Memory B cell (primary cell): ENCODE measurements at regions not wholly inside any gene's neighbourhood (a gene's known extent, or its start where the extent isn't known, plus 50 kb on each side); places are given as distances from the start of the nearest gene placed in this dataset.

ENCODE experiments used
- ATAC-seq: fragments of 150-1000 bp; cut with Tn5 transposase; 2 replicates; pipeline ENCODE4 v1.10.0; 2021; ENCODE audit warnings: low read depth, mild to moderate bottlenecking, moderate library complexity
- DNase-seq, 2 donors: peaks; one replicate each; pipeline ENCODE4 v3.0.0; 2022; ENCODE audit warnings: low spot score in 2 of 2
- H3K27ac Mint-ChIP-seq: one replicate; pipeline ENCODE4 v1.8.0; 2022; ENCODE audit warnings: mild to moderate bottlenecking, moderate library complexity, mixed read lengths
- H3K27me3 Mint-ChIP-seq: one replicate; pipeline ENCODE4 v1.8.0; 2022; ENCODE audit warnings: mixed read lengths
- H3K36me3 Mint-ChIP-seq: one replicate; pipeline ENCODE4 v1.8.0; 2022; ENCODE audit warnings: mild to moderate bottlenecking, mixed read lengths
- H3K4me1 Mint-ChIP-seq: one replicate; pipeline ENCODE4 v1.8.0; 2022; ENCODE audit warnings: mixed read lengths
- H3K4me3 Mint-ChIP-seq: one replicate; pipeline ENCODE4 v1.8.0; 2022; ENCODE audit warnings: mild to moderate bottlenecking, moderate library complexity, mixed read lengths
- H3K9me3 Mint-ChIP-seq: one replicate; pipeline ENCODE4 v1.8.0; 2022; ENCODE audit warnings: mixed read lengths

DNA sequence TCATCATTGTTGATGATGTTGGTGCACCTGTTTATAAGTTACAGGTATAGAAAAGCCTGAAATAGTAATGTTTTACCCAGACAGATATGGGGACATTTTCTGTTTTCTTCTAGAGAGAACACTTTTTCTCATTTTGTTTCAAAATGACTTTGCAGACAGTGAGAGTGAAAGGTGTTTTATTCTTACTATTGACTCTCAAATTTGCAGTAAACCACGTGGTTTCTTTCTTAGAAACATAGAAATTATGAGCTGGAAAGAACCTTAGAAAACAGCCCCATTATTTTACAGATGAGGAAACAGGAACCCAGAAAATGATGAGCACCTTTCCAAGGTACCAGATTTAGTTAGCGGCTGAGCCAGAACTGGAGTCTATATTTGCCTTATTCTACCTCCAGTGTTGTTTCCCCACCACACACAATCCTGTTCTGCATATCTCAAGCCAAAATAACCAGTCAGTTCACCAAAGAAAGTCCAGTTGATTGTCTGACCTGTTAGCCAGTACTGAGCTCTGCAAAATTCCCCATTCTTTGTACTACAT, 138.9 kb upstream of the AHR start:
- Mint-ChIP-seq H3K9me3 (peaks cover 1% of the 10 kb centered on the region), H3K27me3 (peaks cover 2% of the 10 kb centered on the region), H3K27ac (no peak overlapping the region), H3K4me3 (no peak overlapping the region), H3K4me1 (peaks cover 2% of the 10 kb centered on the region), H3K36me3 (no peaks in the 10 kb centered on the region)
- no peak for DNase-seq
- ATAC-seq, result peak; percentile 47

DNA sequence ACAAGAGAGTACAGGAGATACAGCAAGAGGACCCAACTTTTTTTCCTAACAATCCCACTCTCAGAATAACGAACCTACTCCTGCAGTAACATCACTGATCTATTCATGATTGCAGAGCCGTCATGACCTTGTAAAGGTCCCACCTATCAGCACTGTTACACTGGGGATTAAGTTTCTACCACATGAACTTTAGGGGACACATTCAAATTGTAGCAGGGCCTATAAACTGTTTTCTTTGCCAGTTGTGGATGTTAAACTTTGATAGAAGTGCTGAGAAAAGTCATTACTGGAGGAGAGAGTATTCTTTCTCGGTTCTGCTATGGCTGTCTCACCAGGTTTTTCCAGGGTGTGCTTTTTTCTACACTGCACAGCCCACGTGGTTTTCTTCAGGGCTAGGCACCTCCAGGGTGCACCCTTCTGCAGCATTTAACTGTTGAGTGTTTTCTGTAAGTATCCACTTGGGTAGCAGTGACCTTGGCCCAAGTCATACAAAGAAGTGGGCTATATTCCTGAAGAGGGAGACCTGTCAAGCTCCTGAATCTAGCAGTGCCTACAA, 131.6 kb upstream of the AHR start:
- Mint-ChIP-seq H3K27ac (no peak overlapping the region), H3K4me1 (no peaks in the 10 kb centered on the region), H3K4me3 (no peak overlapping the region), H3K9me3 (peaks cover under 1% of the 10 kb centered on the region), H3K27me3 (no peaks in the 10 kb centered on the region), H3K36me3 (no peaks in the 10 kb centered on the region)
- no peak for DNase-seq
- ATAC-seq, result no peak

- Mint-ChIP-seq H3K4me3 (no peak overlapping the region), H3K9me3 (no peaks in the 10 kb centered on the region), H3K27ac (no peak overlapping the region), H3K4me1 (no peaks in the 10 kb centered on the region), H3K27me3 (no peaks in the 10 kb centered on the region), H3K36me3 (no peaks in the 10 kb centered on the region)
- DNase-seq (no peak), ATAC-seq (no peak)
Measured at GRCh38 chr7:17168416-17168815, 130.0 kb upstream of the AHR start.

- no peaks in the 10 kb centered on the region for H3K9me3 Mint-ChIP-seq
- no peaks in the 10 kb centered on the region for H3K36me3 Mint-ChIP-seq
- H3K27ac Mint-ChIP-seq, result no peak overlapping the region
- no peak overlapping the region for H3K4me3 Mint-ChIP-seq
- ATAC-seq, result no peak
- DNase-seq, result no peak
- no peaks in the 10 kb centered on the region for H3K27me3 Mint-ChIP-seq
- H3K4me1 Mint-ChIP-seq, result no peaks in the 10 kb centered on the region
Measured at GRCh38 chr7:17171427-17171826, 127.0 kb upstream of the AHR start.

- H3K9me3 Mint-ChIP-seq, result no peaks in the 10 kb centered on the region
- peaks cover 2% of the 10 kb centered on the region for H3K27me3 Mint-ChIP-seq
- ATAC-seq (no peak), DNase-seq (no peak)
- no peak overlapping the region for H3K27ac Mint-ChIP-seq
- no peak overlapping the region for H3K4me3 Mint-ChIP-seq
- H3K4me1 Mint-ChIP-seq, result no peaks in the 10 kb centered on the region
- H3K36me3 Mint-ChIP-seq, result no peaks in the 10 kb centered on the region
Measured at GRCh38 chr7:17176371-17177032, 122.0 kb upstream of the AHR start.

GRCh38 chr7:17178545-17178944, 119.9 kb upstream of the AHR start:
- Mint-ChIP-seq H3K4me1 (no peaks in the 10 kb centered on the region), H3K36me3 (no peaks in the 10 kb centered on the region), H3K27me3 (peaks cover 2% of the 10 kb centered on the region), H3K9me3 (no peaks in the 10 kb centered on the region), H3K4me3 (no peak overlapping the region), H3K27ac (no peak overlapping the region)
- ATAC-seq, result no peak
- no peak for DNase-seq

DNA sequence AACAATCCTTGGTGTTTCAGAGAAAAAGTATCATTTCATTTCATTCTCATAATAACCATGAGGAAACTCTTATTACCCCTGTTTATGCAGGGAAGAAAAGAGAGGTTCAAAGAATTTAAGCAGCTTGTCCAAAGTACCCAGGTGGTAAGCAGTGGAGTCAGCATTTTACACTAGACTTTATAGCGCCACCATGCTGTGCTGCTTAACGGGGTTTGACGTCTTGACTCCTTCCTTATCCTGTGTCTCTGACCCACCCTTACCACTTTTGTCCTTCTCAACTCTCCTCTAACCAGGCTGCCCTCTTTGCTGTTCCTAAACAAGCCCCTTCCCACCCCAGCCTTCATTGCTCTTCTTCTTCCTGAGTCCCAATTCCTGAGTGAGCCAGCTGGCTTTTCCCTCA, 117.0 kb upstream of the AHR start:
- Mint-ChIP-seq H3K36me3 (no peaks in the 10 kb centered on the region), H3K27ac (no peak overlapping the region), H3K9me3 (no peaks in the 10 kb centered on the region), H3K4me3 (no peak overlapping the region), H3K27me3 (peaks cover 2% of the 10 kb centered on the region), H3K4me1 (peaks cover 6% of the 10 kb centered on the region)
- no peak for ATAC-seq
- DNase-seq, result no peak

DNA sequence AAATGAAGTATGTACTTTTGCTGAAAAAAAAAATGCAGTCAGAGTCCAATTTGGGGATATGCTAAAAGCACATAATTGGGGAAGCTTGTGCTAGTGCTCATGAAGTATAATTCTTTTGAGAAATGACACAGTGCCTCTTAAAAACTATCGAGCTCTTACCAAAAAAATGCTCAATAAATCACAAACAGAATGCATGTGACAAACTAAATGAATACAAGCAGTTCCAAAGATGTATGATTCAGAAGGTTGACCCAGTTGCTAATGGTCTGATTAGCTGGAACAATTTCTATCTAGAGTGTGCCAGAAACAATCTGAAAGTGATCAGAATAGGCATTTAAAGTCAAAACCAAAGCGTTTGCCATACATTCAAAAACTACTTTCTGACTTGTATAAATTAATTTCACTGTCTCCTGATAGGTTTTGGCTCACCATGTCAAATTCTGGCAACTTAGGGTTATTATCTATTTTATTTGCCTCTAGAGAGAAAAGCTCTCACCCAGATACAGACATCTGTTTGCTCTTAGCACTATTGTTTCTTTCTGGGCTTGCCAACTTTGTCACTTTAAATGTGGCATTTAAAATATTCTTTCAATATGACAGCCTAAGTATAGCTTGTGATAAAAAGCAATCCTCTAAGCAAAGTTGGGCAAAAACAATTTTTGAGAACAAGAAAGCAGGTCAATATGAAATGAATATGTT, 114.7 kb upstream of the AHR start:
- Mint-ChIP-seq H3K9me3 (no peaks in the 10 kb centered on the region), H3K4me3 (no peak overlapping the region), H3K27me3 (peaks cover 2% of the 10 kb centered on the region), H3K27ac (no peak overlapping the region), H3K4me1 (peaks cover 6% of the 10 kb centered on the region), H3K36me3 (no peaks in the 10 kb centered on the region)
- DNase-seq, result no peak
- ATAC-seq, result no peak

- Mint-ChIP-seq H3K9me3 (no peaks in the 10 kb centered on the region), H3K36me3 (no peaks in the 10 kb centered on the region), H3K27me3 (peaks cover 2% of the 10 kb centered on the region), H3K4me1 (peaks cover 6% of the 10 kb centered on the region), H3K4me3 (no peak overlapping the region), H3K27ac (no peak overlapping the region)
- DNase-seq, result no peak
- ATAC-seq, result no peak
Measured at GRCh38 chr7:17184805-17185689, 113.4 kb upstream of the AHR start.

GRCh38 chr7:17185690-17186070, 112.8 kb upstream of the AHR start:
- ATAC-seq, result peak; percentile 96
- Mint-ChIP-seq H3K9me3 (no peaks in the 10 kb centered on the region), H3K27ac (peak overlapping the region; percentile 9)

DNA sequence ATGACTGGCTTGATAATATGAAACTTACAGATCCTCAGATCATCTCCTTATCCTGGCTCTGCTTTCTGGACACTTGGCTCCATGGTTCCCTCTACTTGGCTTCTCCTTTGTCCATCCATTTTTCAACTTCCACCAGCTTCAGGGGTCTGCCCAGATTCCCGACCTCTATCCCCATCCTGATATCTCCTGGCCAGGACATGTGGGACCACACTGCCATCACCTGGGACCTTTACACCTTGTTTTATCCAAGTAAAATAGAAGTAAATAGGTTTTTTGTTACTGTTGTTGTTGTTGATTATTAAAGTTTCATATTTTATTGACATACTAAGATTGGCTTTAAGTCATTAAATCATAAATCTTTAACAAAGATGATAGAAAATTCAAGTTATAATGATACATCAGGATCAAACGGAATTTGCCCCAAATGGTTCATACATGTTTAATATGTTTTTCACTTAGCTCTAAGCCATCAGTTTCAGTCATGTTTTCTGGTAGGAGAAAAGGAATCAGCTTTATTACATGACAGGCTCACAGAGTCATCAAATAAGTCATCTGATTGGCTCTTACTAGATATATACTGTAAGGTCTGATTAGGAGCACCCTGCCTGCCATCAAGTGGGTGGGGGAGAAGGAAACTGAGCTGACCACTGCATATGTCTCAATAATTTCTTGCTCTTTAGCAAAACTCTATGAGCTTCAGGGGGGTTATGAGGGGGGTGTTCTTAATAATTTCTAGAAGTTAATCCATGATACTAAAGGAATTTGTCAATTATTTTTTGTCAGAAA, 111.5 kb upstream of the AHR start:
- no peaks in the 10 kb centered on the region for H3K9me3 Mint-ChIP-seq
- H3K27me3 Mint-ChIP-seq, result no peaks in the 10 kb centered on the region
- H3K36me3 Mint-ChIP-seq, result no peaks in the 10 kb centered on the region
- DNase-seq (no peak), ATAC-seq (no peak)
- no peak overlapping the region for H3K27ac Mint-ChIP-seq
- H3K4me3 Mint-ChIP-seq, result no peak overlapping the region
- peaks cover 6% of the 10 kb centered on the region for H3K4me1 Mint-ChIP-seq

More at GRCh38 chr7:17185690-17186070, 112.8 kb upstream of the AHR start:
- no peak overlapping the region for H3K4me3 Mint-ChIP-seq
- H3K36me3 Mint-ChIP-seq, result no peaks in the 10 kb centered on the region
- H3K27me3 Mint-ChIP-seq, result peaks cover 2% of the 10 kb centered on the region
- peaks cover 6% of the 10 kb centered on the region for H3K4me1 Mint-ChIP-seq
- DNase-seq, result no peak

DNA sequence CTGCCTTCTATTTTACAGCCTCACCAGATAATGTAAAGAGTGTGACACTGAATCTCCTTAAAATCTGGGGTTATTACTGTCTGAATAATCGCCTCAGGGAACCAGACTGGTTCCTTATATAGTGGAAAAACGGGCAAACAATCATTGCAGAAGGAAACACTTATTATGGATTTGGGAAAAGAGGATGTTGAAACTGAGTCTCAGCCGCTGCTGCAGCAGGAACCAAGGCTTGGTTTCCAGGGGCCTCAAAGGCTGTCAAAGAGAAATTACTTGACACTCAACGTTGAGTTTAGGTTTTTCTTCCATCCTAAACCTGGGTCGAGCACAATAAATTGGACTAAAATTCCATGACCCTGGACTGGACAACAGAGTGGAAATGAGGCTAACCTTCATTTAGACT, 103.8 kb upstream of the AHR start:
- no peaks in the 10 kb centered on the region for H3K27me3 Mint-ChIP-seq
- ATAC-seq (no peak), DNase-seq (no peak)
- peaks cover 13% of the 10 kb centered on the region for H3K4me1 Mint-ChIP-seq
- no peaks in the 10 kb centered on the region for H3K36me3 Mint-ChIP-seq
- H3K27ac Mint-ChIP-seq, result no peak overlapping the region
- H3K4me3 Mint-ChIP-seq, result no peak overlapping the region
- no peaks in the 10 kb centered on the region for H3K9me3 Mint-ChIP-seq

- ATAC-seq, result peak; percentile 94
- peaks cover 13% of the 10 kb centered on the region for H3K4me1 Mint-ChIP-seq
- H3K27ac Mint-ChIP-seq, result no peak overlapping the region
- H3K36me3 Mint-ChIP-seq, result no peaks in the 10 kb centered on the region
- peak in 1 of 2 donors; percentile 3 for DNase-seq
- H3K4me3 Mint-ChIP-seq, result no peak overlapping the region
- no peaks in the 10 kb centered on the region for H3K9me3 Mint-ChIP-seq
- H3K27me3 Mint-ChIP-seq, result no peaks in the 10 kb centered on the region
Measured at GRCh38 chr7:17195576-17195975, 102.9 kb upstream of the AHR start.
